Inflammatory macrophage (primary cell): ENCODE measurements at regions not wholly inside any gene's neighbourhood (a gene's known extent, or its start where the extent isn't known, plus 50 kb on each side); places are given as distances from the start of the nearest gene placed in this dataset.
"Not testable (repeated sequence)": the region's sequence is repeated elsewhere in the genome, so short reads cannot be mapped to it uniquely, and the experiment has no call there.

Source experiments
- DNase-seq, 2 donors: peaks; one replicate each; pipeline ENCODE4 v3.0.0-alpha.2; 2020 to 2022

DNA sequence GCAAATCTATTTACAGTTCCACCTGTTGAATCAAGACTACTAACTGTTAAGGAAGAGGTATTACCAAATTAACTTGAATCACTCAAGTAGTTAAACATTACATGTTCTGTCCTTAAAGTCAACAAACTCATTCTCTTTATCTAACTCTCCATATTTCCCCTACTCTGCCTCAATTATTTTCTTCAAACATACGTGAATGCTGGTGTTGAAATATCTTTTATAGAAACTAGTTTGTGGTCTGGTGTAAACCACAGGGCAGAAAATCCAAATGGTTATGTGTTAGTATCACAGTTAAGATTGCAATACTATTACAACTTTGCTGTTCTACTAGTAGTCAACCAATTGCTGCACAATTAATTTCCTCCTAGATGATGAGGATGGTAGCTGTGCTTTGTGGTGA, 603.5 kb downstream of the KCTD16 start:
- DNase-seq, result no peak

DNA sequence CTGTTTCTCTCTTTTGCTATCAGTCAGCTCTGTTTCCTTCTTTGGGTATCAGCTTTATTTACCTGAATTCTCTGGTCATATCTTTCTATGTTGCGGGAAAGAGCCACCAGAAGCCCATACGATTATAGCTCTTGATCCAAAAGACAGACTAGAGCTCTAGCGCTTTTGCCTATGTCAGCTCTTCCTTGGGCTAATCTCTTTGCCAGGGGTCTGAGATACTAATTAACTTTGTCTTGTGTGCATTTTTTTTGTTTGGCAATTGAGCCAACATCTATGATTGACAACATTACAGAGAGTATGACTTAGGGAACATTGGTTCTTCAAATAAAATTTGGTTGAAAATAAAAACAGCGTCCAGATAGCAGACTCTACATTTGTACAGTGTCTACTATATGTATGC, 603.0 kb downstream of the KCTD16 start:
- DNase-seq, result no peak

DNA sequence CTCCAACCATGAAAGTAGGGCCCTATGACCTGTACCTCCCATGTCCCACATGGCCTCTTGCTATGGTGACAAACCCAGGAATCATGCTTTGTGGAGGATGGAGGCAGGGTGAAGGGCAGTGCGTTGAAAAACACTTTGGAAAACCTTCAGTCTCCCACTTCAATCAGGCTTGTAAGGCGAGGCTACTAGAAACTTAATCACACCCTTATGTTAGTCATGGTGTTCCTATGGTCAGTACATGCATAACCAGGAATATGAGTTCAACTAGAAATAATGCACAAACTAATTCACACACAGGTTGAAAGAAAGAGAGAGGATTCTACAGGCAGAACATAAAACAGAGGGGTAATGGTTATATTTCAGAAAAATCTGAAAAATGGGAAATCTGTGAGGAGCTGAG, 601.1 kb downstream of the KCTD16 start:
- no peak for DNase-seq

DNA sequence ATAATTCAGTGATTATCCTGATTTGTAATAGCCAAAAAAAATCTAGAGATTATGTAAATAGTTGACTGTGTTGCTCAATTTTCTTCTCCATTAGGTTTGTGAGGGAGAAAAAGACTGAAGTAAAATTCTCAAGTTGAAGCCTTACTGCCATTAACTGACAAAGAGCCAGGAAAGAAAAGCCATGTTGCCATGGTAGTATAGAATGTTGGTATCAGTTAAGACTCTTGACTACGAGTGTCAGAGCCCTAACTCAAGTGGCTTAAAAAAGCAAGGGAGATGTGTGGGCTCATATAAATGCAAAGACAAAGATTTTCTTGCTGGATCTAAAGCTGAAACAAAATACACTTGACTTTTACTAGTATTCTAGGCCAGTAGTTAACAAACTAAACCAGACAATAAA, 571.7 kb downstream of the KCTD16 start:
- no peak for DNase-seq

DNA sequence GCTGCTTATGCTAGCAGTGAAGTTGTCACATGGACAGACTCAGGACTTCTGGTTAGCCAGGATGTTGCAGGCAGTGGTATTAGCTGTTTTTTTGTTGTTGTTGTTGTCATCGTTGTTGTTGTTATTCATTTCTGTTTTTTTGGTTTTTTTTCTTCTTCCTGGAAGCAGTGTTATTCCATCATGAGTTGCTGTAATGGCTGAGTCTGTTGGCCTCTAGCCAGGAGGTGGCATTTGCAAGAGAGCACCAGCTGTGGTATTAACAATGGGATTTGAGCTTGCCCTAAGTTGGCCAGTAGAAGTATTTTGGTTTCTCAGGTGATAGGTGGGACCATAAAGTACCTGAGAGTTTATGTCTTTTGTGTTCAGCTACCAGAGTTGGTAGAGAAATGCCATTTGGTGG, 561.1 kb downstream of the KCTD16 start:
- DNase-seq, result no peak

DNA sequence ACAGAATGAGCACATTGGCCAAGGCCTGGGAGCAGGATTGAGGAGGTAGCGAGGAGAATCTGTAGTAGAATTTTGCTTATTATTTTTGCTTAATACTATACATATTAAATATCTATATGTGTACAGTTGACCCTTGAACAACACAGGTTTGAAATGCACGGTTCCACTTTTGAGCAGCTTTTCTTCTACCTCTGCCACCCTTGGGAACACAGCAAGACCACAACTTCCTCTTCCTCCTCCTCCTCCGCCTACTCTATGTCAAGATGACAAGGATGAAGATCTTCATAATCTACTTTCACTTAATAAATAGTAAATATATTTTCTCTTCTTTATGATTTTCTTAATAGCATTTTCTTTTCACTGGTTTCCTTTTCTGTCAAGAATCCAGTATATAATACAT, 541.4 kb downstream of the KCTD16 start:
- no peak for DNase-seq

DNA sequence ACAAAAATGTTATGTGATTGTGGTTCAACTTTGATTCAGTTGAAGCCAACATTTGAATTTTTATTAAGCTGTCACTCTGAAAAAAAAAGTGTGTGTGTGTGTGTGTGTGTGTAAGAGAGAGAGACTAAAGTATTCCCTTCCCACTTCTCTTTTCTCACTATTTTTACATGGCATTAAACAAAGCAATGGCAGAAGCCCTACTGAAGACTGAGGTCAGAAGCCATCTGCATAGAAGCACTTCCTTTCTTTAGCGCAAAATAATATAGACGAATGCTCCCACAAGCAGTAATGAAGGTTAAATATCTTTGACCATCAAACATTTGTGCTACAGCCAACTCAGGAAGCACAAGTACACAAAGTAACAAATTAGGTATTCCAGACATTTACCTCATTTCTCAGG, 540.5 kb downstream of the KCTD16 start:
- no peak for DNase-seq

DNA sequence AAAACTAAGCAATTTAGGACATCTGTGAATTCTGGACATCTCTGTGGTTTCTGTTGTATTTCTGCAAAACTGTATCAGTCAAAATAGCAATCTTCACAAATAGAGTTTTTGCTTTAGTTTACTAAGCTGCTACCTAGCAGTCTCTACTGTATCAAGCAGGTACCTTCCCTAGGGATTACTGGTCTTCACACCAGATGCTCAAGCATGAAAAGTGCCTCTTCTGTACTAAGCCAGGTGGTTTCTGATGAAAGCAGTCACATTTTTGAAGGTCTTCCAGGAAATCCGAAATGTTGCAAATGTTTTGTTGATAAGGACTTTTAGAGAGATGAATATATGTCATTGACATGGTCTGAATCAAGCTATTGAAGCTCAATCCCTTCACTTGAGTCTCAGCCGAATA, 540.0 kb downstream of the KCTD16 start:
- DNase-seq, result no peak

DNA sequence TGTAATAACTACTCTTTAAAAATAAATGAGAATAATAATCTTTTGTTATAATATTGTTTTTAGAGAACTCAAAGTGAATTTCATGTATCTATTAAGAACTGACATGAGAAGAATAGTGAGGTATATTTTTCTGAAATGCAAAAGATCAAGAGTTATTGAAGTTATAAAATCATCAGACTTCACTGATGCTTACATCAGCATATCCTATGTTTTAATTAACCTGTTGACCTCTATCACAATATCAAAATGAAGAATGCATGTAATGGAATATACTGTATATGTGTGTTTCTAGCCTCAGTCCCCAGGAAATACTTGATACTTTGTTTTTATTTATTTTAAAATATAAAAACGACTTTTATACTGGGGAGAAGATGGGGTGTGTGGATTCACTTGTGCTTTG, 533.1 kb downstream of the KCTD16 start:
- DNase-seq, result no peak

DNA sequence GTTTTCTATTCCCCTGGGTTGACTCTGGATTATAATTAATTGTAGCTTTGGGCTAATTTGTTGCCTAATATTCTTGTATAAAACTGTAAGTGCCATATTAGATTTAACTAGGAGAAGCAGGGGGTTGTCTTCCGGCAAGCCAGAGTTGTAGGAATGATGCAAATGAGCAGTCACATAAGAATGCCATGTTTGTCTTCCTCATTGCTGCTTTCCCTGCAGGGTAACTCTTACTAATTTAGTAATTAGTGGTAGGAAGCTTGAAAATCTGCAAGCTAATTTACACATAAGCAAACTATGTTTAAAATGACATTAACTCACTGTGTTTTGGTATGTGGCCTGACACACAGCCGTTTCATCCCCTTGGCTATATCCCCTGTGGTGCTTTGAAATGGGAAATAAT, 527.8 kb downstream of the KCTD16 start:
- DNase-seq, result no peak

DNA sequence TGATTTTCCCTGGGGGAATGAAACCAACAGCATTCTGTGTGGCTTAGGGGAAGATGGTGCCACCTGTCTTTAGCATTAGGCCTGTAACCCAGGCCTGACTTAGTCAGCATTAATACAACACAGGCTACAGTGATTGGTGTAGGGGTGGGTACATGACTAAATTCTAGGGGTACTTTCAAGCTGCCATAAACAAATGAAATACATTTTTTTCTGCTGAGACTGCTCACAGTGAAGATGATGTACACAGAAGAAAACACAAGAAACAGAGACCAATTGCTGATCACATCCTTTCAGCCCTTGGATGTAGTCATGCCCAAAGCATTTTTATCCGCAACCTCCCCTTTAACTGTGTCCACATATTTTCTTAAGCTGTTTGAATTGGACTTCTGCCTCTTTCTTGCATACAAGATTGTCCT, 527.2 kb downstream of the KCTD16 start:
- DNase-seq, result no peak

DNA sequence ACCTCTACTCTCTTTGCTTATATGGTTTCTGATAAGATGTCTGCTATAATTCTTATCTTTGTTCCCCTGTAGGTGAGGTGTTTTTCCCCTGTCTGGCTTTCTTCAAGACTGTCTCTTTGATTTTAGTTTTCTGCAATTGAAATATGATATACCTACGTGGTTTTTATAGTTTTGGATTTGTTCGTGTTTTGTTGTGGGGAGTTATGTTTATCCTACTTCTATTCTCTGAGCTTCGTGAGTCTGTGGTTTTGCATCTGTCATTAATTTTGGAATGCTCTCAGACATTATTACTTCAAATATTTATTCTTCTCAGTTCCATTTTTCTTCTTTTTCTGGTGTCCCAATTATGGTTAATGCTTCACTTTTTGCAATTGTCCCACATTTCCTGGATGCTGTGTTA, 521.3 kb downstream of the KCTD16 start:
- no peak for DNase-seq

DNA sequence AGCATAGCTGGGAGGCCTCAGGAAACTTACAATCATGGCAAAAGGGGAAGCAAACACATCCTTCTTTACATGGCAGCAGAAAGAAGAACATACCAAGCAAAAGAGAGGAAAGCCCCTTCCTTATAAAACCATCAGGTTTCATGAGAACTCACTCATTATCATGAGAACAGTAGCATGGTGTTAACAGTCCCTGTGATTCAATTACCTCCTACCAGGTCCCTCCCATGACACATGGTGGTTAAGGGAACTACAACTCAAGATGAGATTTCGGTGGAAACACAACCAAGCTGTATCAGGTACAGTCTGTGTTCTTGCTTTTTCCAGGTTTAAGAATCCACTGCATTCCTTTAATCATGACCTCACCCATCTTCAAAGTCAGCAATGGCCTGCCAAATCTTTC, 514.2 kb downstream of the KCTD16 start:
- no peak for DNase-seq

DNA sequence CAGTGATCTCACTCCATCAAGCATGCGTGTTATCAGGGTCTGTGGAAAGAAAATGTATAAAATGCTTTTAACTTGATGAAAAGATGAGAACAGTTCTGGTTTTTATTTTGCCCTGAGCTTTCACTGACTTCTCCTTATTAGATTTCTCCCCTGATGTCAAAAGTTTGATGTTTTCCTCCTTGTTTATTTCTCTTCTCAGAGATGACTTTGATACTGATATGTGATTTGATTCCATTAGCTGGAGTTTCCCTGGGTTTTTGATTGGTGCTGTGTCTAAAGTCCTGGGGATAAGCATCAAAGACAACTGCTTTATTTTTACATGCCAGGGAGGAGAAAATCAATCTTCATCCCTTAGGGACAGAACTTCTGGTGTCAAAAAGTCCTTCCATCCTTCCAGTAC, 510.0 kb downstream of the KCTD16 start:
- DNase-seq, result no peak

DNA sequence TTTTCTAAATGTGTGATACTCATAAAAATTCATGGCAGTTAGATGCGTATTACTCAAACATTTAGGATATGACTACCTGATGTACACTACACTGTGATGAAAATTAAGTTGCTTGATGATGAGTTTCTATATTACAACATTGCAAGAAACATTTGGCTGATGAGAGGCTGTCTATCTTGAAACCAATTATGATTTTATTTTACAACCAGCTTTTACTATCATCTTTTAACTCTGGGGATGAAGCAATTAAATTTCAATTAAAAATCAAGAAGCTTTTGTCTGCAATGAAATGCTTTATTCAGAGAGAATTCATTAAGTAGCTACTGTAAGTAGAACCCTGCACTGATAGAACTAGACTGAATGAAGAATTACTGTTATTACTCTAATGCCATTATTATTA, 500.4 kb downstream of the KCTD16 start:
- no peak for DNase-seq

DNA sequence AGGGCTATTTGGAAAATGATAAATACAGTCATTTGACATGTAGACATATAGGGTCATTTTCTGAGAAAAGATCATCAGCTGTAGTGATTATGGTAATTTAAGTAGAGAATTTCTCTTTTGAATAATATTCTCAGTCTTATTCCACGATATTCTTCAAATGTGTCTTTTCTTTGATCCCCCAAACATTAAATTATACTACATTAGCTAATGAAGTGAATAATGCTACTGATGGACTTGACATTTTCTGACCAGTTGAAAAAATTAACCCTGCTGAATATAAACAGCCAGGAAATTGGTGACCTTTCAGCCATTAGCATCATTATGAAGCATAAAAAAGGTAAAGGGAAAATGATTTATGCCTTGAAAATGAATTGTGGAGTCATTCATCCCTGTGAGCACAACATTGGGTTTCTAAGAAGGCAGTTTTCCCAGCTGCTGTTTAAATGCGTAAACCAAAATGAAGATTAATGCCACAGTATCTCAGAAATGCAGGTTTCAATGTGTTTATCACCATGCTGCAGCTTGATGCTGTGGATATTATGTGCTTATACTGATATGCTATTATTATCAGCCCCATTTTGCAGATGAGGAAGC, 489.1 kb downstream of the KCTD16 start:
- DNase-seq, result no peak

DNA sequence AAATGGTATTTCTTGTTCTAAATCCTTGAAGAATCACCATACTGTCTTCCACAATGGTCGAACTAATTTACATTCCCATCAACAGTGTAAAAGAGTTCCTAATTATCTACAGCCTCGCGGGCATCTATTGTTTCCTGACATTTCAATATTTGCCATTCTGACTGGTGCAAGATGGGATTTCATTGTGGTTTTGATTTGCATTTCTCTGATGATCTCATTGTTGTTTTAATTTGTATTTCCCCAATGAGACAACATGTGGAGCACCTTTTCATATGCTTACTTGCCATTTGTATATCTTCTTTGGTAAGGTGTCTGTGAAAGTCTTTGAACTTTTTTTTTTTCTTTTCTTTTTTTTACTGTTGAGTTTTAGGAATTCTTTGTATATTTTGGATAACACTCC, 473.6 kb downstream of the KCTD16 start:
- DNase-seq, result no peak

DNA sequence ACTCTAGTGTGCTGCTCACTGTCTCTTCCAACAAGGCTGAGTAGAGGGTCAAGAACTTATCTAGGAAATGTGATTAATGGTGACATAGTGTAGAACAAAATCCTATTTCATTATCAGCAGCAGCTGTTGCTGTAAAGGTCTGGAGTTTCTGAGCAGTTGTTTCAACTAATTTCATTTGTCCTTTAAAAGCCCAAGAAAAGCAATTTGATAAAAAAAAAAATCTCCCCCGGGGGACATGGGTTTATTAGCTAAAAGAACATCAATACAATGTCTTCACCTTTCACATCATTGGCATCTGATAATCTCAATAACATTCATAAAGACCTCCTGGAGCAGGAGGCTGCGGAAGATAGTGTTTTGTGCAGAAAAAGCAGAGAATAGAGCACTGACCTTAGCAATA, 468.1 kb downstream of the KCTD16 start:
- DNase-seq, result no peak

DNA sequence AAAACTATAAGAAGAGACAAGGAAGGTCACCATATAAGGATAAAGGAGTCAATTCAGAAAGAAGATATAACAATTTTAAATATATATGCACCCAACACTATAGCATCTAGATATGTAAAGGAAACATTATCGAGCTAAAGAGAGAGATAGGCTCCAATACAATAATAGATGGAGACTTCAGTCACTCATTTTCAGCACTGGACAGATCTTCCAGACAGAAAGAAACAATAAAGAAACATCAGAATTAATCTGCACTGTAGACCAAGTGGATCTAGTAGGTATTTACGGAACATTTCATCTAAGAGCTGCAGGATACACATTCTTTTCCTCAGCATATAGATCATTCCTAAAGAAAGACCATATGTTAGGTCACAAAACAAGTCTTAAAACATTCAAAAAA, 463.5 kb downstream of the KCTD16 start:
- DNase-seq, result no peak

DNA sequence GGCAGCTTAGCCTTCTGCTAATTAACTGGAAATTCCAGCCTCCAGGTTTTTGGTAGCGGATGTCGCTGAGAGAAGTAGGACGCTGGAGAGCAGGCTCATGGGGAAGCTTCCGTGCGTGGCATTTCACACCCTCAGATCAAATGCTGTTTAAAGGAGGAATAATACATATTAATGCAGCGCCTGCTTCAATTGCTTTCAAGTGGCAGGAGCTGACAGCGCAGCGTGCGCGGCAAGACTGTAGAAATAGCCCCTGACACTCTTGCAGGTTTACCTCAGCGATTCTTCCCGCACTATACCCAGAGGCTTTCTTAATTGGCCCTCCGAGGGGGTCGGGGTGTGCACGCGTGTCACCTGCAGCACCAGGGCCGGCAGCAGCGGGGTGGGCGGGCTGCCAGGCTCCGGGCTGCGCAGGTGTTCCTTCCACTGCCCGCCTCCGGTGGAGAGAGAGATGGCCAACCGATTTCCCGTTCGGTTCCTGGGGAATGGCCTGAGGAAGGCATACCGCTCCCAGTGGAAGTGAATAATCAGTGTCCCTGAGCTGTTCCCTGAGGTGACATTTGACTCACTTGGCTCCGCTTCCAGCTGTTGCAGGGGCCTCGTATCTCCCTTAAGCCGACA, 427.9 kb downstream of the KCTD16 start:
- no peak for DNase-seq

DNA sequence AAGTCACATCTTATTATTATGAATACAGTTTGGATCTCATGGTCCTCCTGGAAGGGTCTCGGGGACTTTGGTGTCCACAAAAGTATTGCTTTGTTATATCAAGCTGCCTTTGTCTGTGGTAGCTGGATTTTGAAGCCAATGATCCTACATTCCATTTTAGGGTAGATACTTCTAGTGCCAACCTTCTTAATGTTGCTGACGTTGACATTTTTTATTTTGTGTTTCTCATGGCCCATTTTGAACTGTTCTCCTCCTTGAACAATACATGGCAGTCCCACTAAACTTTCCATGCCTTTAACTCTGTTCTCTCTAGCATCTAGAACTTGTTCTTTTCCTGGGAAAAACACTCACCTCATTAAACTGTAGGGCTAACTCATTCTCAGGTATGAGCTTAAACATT, 425.8 kb downstream of the KCTD16 start:
- no peak for DNase-seq

DNA sequence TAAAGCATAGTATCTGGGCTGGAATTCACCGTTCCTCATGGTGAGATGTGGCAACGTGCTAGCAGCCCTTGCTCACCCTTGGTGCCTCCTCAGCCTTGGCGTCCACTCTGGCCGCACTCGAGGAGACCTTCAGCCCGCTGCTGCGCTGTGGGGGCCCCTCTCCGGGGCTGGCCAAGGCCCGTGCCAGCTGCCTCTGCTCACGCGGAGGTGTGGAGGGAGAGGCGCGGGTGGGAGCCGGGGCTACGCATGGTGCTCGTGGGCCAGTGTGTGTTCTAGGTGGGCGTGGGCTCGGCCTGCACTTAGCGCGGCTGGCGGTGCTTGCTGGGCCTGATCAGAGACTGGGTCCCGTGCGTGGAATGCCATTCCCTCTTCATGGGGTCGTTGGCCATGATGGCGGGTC, 424.2 kb downstream of the KCTD16 start:
- no peak for DNase-seq

DNA sequence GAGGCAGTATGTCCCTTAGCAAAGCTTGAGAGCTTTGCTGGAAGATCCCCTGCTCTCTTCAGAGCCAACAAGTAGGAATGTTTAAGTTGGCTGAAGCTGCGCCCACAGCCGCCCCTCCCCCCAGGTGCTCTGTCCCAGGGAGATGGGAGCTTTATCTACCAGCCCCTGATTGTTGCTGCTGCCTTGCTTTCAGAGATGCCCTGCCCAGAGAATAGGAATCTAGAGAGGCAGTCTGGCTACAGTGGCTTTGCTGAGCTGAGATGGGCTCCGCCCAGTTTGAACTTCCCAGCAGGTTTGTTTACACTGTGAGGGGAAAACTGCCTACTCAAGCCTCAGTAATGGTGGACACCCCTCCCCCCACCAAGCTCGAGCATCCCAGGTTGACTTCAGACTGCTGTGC, 423.6 kb downstream of the KCTD16 start:
- DNase-seq, result not testable (repeated sequence)

DNA sequence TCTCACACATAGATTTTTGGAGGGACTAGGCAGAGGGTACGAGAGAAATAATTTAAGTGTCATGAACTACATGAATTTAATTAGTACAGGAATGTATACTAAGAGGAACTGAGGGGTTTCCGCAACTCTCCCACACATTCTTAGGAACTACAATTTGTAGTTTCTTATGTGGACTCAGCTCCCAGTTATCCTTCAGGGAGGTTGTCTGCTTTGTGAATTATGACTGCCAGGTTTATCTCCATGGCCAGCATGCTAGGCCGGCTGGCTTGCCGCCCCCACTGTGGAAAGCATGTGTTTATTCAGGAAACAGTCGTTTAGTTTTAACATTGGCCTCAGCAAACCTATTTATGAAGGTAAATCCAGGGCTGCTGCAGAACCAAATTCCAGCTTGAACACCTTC, 415.0 kb downstream of the KCTD16 start:
- no peak for DNase-seq
